HEK293T (cell line): ENCODE measurements at regions not wholly inside any gene's neighbourhood (a gene's known extent, or its start where the extent isn't known, plus 50 kb on each side); places are given as distances from the start of the nearest gene placed in this dataset.

Experiments used
- ARNT ChIP-seq: fragments of 450-650 bp; IDR thresholded peaks from 2 replicates; pipeline ENCODE4 v1.6.1; 2017; ENCODE audit warnings: mild to moderate bottlenecking
- BHLHE40 ChIP-seq: fragments of 450-650 bp; IDR thresholded peaks from 2 replicates; pipeline ENCODE4 v1.6.1; 2016; ENCODE audit warnings: mild to moderate bottlenecking, moderate library complexity, borderline replicate concordance
- ELF4 ChIP-seq: fragments of 450-650 bp; IDR thresholded peaks from 2 replicates; pipeline ENCODE4 v1.6.1; 2017; ENCODE audit warnings: antibody characterized with exemption
- FOXK2 ChIP-seq: fragments of 450-650 bp; IDR thresholded peaks from 2 replicates; pipeline ENCODE4 v1.6.1; 2016; ENCODE audit warnings: mild to moderate bottlenecking
- FOXM1 ChIP-seq: fragments of 450-650 bp; IDR thresholded peaks from 2 replicates; pipeline ENCODE4 v1.6.1; 2017; ENCODE audit warnings: mild to moderate bottlenecking, borderline replicate concordance
- HDGF ChIP-seq: fragments of 450-650 bp; IDR thresholded peaks from 2 replicates; pipeline ENCODE4 v1.6.1; 2017; ENCODE audit warnings: antibody characterized with exemption, borderline replicate concordance
- L3MBTL2 ChIP-seq: fragments of 450-650 bp; conservative IDR thresholded peaks from 2 replicates; pipeline ENCODE4 v1.6.1; 2016; ENCODE audit warnings: mild to moderate bottlenecking
- NFRKB ChIP-seq: fragments of 450-650 bp; IDR thresholded peaks from 2 replicates; pipeline ENCODE4 v1.6.1; 2016; ENCODE audit warnings: mild to moderate bottlenecking, moderate library complexity
- PKNOX1 ChIP-seq: fragments of 450-650 bp; IDR thresholded peaks from 2 replicates; pipeline ENCODE4 v1.6.1; 2016
- SP1 ChIP-seq: fragments of 450-650 bp; IDR thresholded peaks from 2 replicates; pipeline ENCODE4 v1.6.1; 2017
- TARDBP ChIP-seq: fragments of 450-650 bp; IDR thresholded peaks from 2 replicates; pipeline ENCODE4 v1.6.1; 2016
- ZNF384 ChIP-seq: fragments of 450-650 bp; IDR thresholded peaks from 2 replicates; pipeline ENCODE4 v1.6.1; 2016

- TF ChIP-seq HDGF (no peak), ARNT (no peak), PKNOX1 (no peak), BHLHE40 (no peak), SP1 (no peak), L3MBTL2 (no peak), ELF4 (no peak), TARDBP (no peak), FOXM1 (no peak), ZNF384 (no peak), FOXK2 (no peak), NFRKB (no peak)
Measured at GRCh38 chr4:127181001-127181400, 451.8 kb upstream of the INTU start.
